H1 (cell line): ENCODE measurements at regions not wholly inside any gene's neighbourhood (a gene's known extent, or its start where the extent isn't known, plus 50 kb on each side); places are given as distances from the start of the nearest gene placed in this dataset.

Source experiments
- GTF2F1 ChIP-seq: IDR thresholded peaks from 2 replicates; pipeline ENCODE4 v1.6.1; 2012; ENCODE audit warnings: low read depth, low read length, improper control_type of control experiment, borderline replicate concordance
- HDAC2 ChIP-seq, 2 experiments: fragments of 300-600 bp in 1 of 2; sonication (generic) in 1 of 2; IDR thresholded peaks; 2 replicates each; pipeline ENCODE4 v1.6.1; 2011 to 2012; ENCODE audit warnings: low read depth in 2 of 2, low read length in 2 of 2, mild to moderate bottlenecking in 2 of 2, moderate library complexity in 2 of 2, borderline replicate concordance in 1 of 2, inconsistent platforms in 1 of 2
- MAFK ChIP-seq: IDR thresholded peaks from 2 replicates; pipeline ENCODE4 v1.6.1; 2012; ENCODE audit warnings: low read depth, mild to moderate bottlenecking, improper control_type of control experiment, low read length
- TCF12 ChIP-seq: IDR thresholded peaks from 2 replicates; pipeline ENCODE4 v1.6.1; 2011; ENCODE audit warnings: low read depth, mild to moderate bottlenecking, low read length
- ZNF274 ChIP-seq: IDR thresholded peaks from 2 replicates; pipeline ENCODE4 v1.7.0; 2012; ENCODE audit warnings: low read length, borderline replicate concordance; ENCODE audit errors: extremely low read depth

DNA sequence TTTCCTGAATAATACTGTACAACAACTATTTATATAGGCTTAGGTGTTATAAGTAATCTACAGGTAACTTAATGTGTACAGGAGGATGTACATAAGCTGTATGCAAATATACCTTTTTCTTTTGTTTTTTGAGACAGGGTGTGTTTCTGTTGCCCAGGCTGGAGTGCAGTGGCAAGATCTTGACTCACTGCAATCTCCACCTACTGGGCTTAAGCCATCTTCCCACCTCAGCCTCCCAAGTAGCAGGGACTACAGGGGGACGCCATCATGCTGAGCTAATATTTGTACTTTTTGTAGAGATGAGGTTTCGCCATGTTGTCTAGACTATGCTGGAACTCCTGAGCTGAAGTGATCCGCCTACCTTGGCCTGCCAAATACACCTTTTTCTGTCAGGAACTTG, 191.7 kb upstream of the ZNF217 start (continued):
- no peak for TF ChIP-seq GTF2F1
- TF ChIP-seq MAFK = no peak
- no peak for TF ChIP-seq TCF12
- no peak for TF ChIP-seq ZNF274
- TF ChIP-seq HDAC2 (IDR thresholded peaks at IDR 0.05; ENCODE audit: borderline replicate concordance in 1 of 2, low read depth in 2 of 2, low read length in 2 of 2) = no peak
